OCI-LY1 (cell line): ENCODE measurements at regions not wholly inside any gene's neighbourhood (a gene's known extent, or its start where the extent isn't known, plus 50 kb on each side); places are given as distances from the start of the nearest gene placed in this dataset.

Experiments
- H2AFZ ChIP-seq: fragments of 200-600 bp; sonication (generic), shearing (Covaris generic); 2 replicates; pipeline ENCODE4 v1.6.0; 2014; ENCODE audit warnings: antibody characterized with exemption, mild to moderate bottlenecking, low read length
- H3F3A ChIP-seq: fragments of 200-600 bp; sonication (generic), shearing (Covaris generic); 2 replicates; pipeline ENCODE4 v1.6.0; 2014; ENCODE audit warnings: mild to moderate bottlenecking, antibody characterized with exemption, low read length, moderate library complexity; ENCODE audit not compliant: insufficient read depth
- H3K27ac ChIP-seq: fragments of 200-600 bp; sonication (generic); 2 replicates; pipeline ENCODE4 v1.5.1; 2014; ENCODE audit warnings: low read length, mixed run types, mild to moderate bottlenecking, low read depth; ENCODE audit not compliant: poor library complexity, severe bottlenecking
- H3K27me3 ChIP-seq: fragments of 200-600 bp; sonication (generic); 2 replicates; pipeline ENCODE4 v1.6.0; 2014; ENCODE audit warnings: antibody characterized with exemption, mild to moderate bottlenecking, low read length, moderate library complexity; ENCODE audit not compliant: insufficient read depth
- H3K36me3 ChIP-seq: fragments of 200-600 bp; sonication (generic); 2 replicates; pipeline ENCODE4 v1.6.1; 2014; ENCODE audit warnings: mild to moderate bottlenecking, antibody characterized with exemption, low read length, moderate library complexity, mixed read lengths; ENCODE audit not compliant: insufficient read depth
- H3K4me1 ChIP-seq: fragments of 200-600 bp; sonication (generic); 2 replicates; pipeline ENCODE4 v1.5.1; 2014; ENCODE audit warnings: mild to moderate bottlenecking, low read length, moderate library complexity; ENCODE audit not compliant: insufficient read depth, severe bottlenecking
- H3K4me2 ChIP-seq: fragments of 200-600 bp; sonication (generic), shearing (Covaris generic); 2 replicates; pipeline ENCODE4 v1.6.1; 2014; ENCODE audit warnings: low read length
- H3K4me3 ChIP-seq: fragments of 200-600 bp; sonication (generic); 2 replicates; pipeline ENCODE4 v1.5.1; 2014; ENCODE audit warnings: low read length, low read depth, mild to moderate bottlenecking, mixed read lengths; ENCODE audit not compliant: poor library complexity, severe bottlenecking
- H3K79me2 ChIP-seq: fragments of 200-600 bp; shearing (Covaris generic); 2 replicates; pipeline ENCODE4 v1.6.1; 2016; ENCODE audit warnings: mixed run types, low read length, mixed read lengths; ENCODE audit not compliant: insufficient read depth
- H3K9ac ChIP-seq: fragments of 200-600 bp; sonication (generic), shearing (Covaris generic); 2 replicates; pipeline ENCODE4 v1.6.1; 2014; ENCODE audit warnings: mild to moderate bottlenecking, low read length, mixed read lengths
- H3K9me2 ChIP-seq: fragments of 200-600 bp; sonication (generic), shearing (Covaris generic); 2 replicates; pipeline ENCODE4 v1.6.1; 2014; ENCODE audit warnings: low read depth, mild to moderate bottlenecking, low read length, mixed read lengths
- H3K9me3 ChIP-seq: fragments of 200-600 bp; shearing (Covaris generic); 2 replicates; pipeline ENCODE4 v1.6.1; 2014; ENCODE audit warnings: low read length, mixed read lengths
- H4K20me1 ChIP-seq: fragments of 200-600 bp; sonication (generic), shearing (Covaris generic); 2 replicates; pipeline ENCODE4 v1.6.0; 2016; ENCODE audit warnings: mild to moderate bottlenecking, low read length; ENCODE audit not compliant: insufficient read depth
- EZH2 ChIP-seq: fragments of 200-600 bp; sonication (generic), shearing (Covaris generic); IDR thresholded peaks from 2 replicates; pipeline ENCODE4 v1.8.0; 2017; ENCODE audit warnings: borderline replicate concordance, mixed run types, mild to moderate bottlenecking, antibody characterized with exemption, low read length, moderate library complexity, mixed read lengths
- TF ChIP-seq, protein P1 (sequence below): fragments of 200-600 bp; sonication (generic), shearing (Covaris generic); IDR thresholded peaks from 2 replicates; pipeline ENCODE4 v1.5.1; 2017; ENCODE audit warnings: mild to moderate bottlenecking, antibody characterized with exemption, low read length, moderate library complexity, mixed read lengths

DNA sequence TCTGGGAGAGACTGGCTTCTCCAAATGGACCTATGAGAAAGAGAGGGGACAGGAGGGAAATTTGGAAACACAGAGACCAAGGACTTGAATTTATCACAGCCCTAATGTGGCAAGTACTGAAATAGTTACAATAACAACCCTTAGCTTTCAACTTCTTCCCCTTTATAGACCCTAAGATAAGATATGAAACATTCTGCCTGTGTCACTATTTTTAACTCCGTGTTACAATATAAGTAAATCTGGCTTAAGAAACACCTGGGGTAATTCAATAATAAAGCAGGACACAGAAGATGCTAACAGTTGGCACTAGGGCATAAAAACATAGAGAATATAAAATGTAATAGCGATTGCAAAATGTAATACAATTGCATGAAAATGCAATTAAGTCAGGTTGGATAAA, 216.4 kb downstream of the NOVA1 start:
- H3K4me2 ChIP-seq: no peak overlapping the region
- no peak overlapping the region for H3K27ac ChIP-seq
- H2AFZ ChIP-seq: no peak overlapping the region
- TF ChIP-seq, protein P1, sequence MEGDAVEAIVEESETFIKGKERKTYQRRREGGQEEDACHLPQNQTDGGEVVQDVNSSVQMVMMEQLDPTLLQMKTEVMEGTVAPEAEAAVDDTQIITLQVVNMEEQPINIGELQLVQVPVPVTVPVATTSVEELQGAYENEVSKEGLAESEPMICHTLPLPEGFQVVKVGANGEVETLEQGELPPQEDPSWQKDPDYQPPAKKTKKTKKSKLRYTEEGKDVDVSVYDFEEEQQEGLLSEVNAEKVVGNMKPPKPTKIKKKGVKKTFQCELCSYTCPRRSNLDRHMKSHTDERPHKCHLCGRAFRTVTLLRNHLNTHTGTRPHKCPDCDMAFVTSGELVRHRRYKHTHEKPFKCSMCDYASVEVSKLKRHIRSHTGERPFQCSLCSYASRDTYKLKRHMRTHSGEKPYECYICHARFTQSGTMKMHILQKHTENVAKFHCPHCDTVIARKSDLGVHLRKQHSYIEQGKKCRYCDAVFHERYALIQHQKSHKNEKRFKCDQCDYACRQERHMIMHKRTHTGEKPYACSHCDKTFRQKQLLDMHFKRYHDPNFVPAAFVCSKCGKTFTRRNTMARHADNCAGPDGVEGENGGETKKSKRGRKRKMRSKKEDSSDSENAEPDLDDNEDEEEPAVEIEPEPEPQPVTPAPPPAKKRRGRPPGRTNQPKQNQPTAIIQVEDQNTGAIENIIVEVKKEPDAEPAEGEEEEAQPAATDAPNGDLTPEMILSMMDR: no peak
- no peak for TF ChIP-seq EZH2
- no peaks in the 10 kb centered on the region for H3K36me3 ChIP-seq
- no peaks in the 10 kb centered on the region for H3K9me3 ChIP-seq
- H3K9me2 ChIP-seq: no peaks in the 10 kb centered on the region
- H3K4me3 ChIP-seq: no peak overlapping the region
- no peaks in the 10 kb centered on the region for H3K27me3 ChIP-seq
- H3K4me1 ChIP-seq: no peaks in the 10 kb centered on the region
- no peaks in the 10 kb centered on the region for H4K20me1 ChIP-seq
- H3K9ac ChIP-seq: no peak overlapping the region
- H3F3A ChIP-seq: no peaks in the 10 kb centered on the region
- no peaks in the 10 kb centered on the region for H3K79me2 ChIP-seq

DNA sequence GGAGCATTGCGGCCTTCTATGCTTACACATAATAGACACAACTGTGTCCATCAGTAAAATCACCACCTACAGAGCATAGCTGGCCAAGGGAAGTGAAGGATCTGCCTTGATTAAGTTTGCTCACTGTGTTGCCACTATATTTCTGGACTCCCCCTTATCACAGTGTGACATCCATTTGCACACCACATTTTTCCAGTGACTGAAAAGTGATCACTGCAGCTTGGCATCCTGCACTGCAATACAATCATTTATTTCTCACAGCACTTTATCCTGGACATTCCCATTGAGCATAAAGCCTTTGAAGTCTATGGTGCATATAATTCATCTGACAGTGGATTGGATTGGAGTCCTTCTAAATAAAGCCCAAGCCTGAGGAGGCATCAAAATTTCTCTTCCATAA, 217.2 kb downstream of the NOVA1 start:
- Histone ChIP-seq H3K9me3 (no peaks in the 10 kb centered on the region), H3K27ac (no peak overlapping the region), H4K20me1 (no peaks in the 10 kb centered on the region), H3K36me3 (no peaks in the 10 kb centered on the region), H3K9me2 (no peaks in the 10 kb centered on the region), H3K4me2 (no peak overlapping the region), H3K4me1 (no peaks in the 10 kb centered on the region), H2AFZ (no peak overlapping the region), H3K4me3 (no peak overlapping the region), H3K79me2 (no peaks in the 10 kb centered on the region), H3K9ac (no peak overlapping the region), H3F3A (no peaks in the 10 kb centered on the region), H3K27me3 (no peaks in the 10 kb centered on the region)
- TF ChIP-seq, protein P1: no peak
- no peak for TF ChIP-seq EZH2

DNA sequence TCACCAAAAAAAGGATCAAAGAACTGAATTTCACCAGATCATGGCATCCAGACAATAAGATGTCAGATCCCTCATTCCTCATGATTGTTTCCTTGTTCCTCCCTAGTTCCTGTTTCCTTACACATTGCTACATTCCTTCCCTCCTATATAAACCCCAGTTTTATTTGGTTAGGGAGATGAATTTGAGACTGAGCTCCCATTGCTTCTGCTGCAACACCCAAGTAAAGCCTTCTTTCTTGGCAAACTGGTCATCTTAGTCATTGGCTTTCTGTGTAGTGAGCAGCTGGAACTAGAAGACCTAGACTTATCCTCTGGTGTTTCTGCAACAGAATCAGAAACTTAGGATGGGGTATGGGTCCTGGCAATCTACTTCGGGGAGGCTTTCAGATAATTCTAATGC, 217.9 kb downstream of the NOVA1 start:
- Histone ChIP-seq H3K27ac (no peak overlapping the region), H2AFZ (no peak overlapping the region), H3F3A (no peaks in the 10 kb centered on the region), H3K4me1 (no peaks in the 10 kb centered on the region), H3K9me2 (no peaks in the 10 kb centered on the region), H3K36me3 (no peaks in the 10 kb centered on the region), H3K27me3 (no peaks in the 10 kb centered on the region), H4K20me1 (no peaks in the 10 kb centered on the region), H3K4me3 (no peak overlapping the region), H3K9me3 (no peaks in the 10 kb centered on the region), H3K79me2 (no peaks in the 10 kb centered on the region), H3K4me2 (no peak overlapping the region), H3K9ac (no peak overlapping the region)
- TF ChIP-seq, protein P1: no peak
- TF ChIP-seq EZH2: no peak
